ENCODE measurements at regions not wholly inside any gene's neighbourhood (a gene's known extent, or its start where the extent isn't known, plus 50 kb on each side); places are given as distances from the start of the nearest gene placed in this dataset.
"Not testable (repeated sequence)": the region's sequence is repeated elsewhere in the genome, so short reads cannot be mapped to it uniquely, and the experiment has no call there.

DNA sequence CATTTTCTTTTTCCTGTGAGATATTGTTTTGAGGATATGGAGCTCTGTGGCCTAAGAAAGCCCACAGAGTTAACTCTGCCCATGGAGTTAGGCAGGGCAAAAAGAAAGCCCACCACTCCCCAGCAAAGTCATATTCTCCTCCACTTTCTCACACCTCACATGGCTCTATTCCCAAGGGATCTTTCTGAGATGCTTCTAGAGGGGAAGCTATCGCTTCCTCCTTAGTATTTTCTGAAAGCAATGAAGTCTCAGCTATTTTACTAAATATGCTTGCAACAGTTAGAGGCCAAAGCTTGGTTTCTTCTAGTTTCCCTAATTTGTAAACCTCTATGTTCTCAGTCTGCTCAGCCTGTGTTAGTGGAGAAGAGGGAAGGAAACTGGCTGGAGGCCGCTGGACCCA lies 80.3 kb upstream of the EOMES start:
- no peak for TF ChIP-seq ZNF274 (IDR thresholded peaks at IDR 0.05; ENCODE audit: low read depth, low read length)
- no peak overlapping the region for H3K9ac ChIP-seq (ENCODE audit: insufficient read length, low read depth)
- H3K27me3 ChIP-seq (ENCODE audit: insufficient read depth, insufficient read length) = no peaks in the 10 kb centered on the region

GRCh38 chr3:27802849-27803248 lies 80.7 kb upstream of the EOMES start:
- no peaks in the 10 kb centered on the region for H3K4me1 ChIP-seq (ENCODE audit: insufficient read depth, insufficient read length)
- no peaks in the 10 kb centered on the region for H3K9me3 ChIP-seq (ENCODE audit: insufficient read depth, low read length)
- no peak for DNase-seq (ENCODE audit: low read depth, low spot score)
- no peaks in the 10 kb centered on the region for H3K36me3 ChIP-seq (ENCODE audit: insufficient read depth, insufficient read length, low read length)
- no peak for TF ChIP-seq ZNF274 (IDR thresholded peaks at IDR 0.05; ENCODE audit: low read depth, low read length)
- no peak for TF ChIP-seq SUZ12 (IDR thresholded peaks at IDR 0.05; ENCODE audit: extremely low read depth, insufficient read depth, insufficient read length)
- TF ChIP-seq YY1 (IDR thresholded peaks at IDR 0.05; ENCODE audit: insufficient read depth, insufficient read length) = no peak
- no peaks in the 10 kb centered on the region for H3K27me3 ChIP-seq (ENCODE audit: insufficient read depth, insufficient read length)
- no peak overlapping the region for H3K9ac ChIP-seq (ENCODE audit: insufficient read length, low read depth)
- no peak overlapping the region for H3K4me3 ChIP-seq (ENCODE audit: insufficient read length, low read depth)

More for the DNA sequence above, 80.3 kb upstream of the EOMES start:
- no peaks in the 10 kb centered on the region for H3K36me3 ChIP-seq (ENCODE audit: insufficient read depth, insufficient read length, low read length)
- no peaks in the 10 kb centered on the region for H3K9me3 ChIP-seq (ENCODE audit: insufficient read depth, low read length)
- no peaks in the 10 kb centered on the region for H3K4me1 ChIP-seq (ENCODE audit: insufficient read depth, insufficient read length)
- no peak for DNase-seq (ENCODE audit: low read depth, low spot score)
- H3K4me3 ChIP-seq (ENCODE audit: insufficient read length, low read depth) = no peak overlapping the region

DNA sequence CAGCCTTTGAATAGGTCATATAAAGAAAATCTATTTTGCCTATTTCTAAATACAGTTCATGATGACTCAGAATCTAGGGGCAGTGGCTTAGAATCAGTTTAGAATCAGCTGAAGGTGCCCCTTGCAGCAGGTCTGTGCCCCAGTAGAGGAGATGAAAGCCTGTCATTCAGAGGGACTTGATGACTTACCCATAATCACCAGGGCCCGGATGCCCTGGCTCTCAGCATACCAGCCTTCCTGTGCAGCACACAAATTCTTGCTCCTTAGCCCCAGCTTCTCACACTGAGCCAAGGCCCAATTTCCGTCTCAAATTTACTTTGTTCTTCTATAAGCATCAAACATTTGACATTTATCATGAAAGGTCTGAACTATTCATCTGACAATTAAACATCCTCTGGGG lies 83.2 kb upstream of the EOMES start:
- Histone ChIP-seq H3K9me3 (ENCODE audit: insufficient read depth, low read length) (no peaks in the 10 kb centered on the region), H3K4me1 (ENCODE audit: insufficient read depth, insufficient read length) (no peaks in the 10 kb centered on the region), H3K4me3 (ENCODE audit: insufficient read length, low read depth) (no peak overlapping the region), H3K36me3 (ENCODE audit: insufficient read depth, insufficient read length, low read length) (no peaks in the 10 kb centered on the region), H3K9ac (ENCODE audit: insufficient read length, low read depth) (no peak overlapping the region), H3K27me3 (ENCODE audit: insufficient read depth, insufficient read length) (no peaks in the 10 kb centered on the region)
- TF ChIP-seq ZNF274 (IDR thresholded peaks at IDR 0.05; ENCODE audit: low read depth, low read length) = no peak
- TF ChIP-seq SUZ12 (IDR thresholded peaks at IDR 0.05; ENCODE audit: extremely low read depth, insufficient read depth, insufficient read length) = no peak
- TF ChIP-seq YY1 (IDR thresholded peaks at IDR 0.05; ENCODE audit: insufficient read depth, insufficient read length) = no peak
- DNase-seq (ENCODE audit: low read depth, low spot score) = no peak

DNA sequence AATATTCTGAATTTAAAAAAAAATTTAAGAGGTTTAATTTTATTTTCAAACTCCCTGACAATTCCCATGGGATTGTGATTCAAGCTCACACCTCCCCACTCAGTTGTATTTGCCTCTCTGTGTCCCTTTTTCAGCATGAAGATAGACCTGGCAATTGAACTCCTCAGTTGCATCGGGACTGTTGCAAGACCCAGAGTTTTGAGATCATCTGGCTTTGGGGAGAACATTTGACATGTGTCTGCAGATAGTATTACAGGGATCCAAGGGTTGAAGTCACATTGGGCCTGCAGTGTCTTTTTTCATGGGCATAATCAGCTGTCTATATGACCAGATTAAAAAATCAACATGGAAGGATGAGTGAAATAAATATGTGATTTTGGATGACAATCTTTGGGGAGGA lies 91.1 kb upstream of the EOMES start:
- no peaks in the 10 kb centered on the region for H3K36me3 ChIP-seq (ENCODE audit: insufficient read depth, insufficient read length, low read length)

GRCh38 chr3:27821609-27822008 lies 99.5 kb upstream of the EOMES start:
- not testable (repeated sequence) for DNase-seq (ENCODE audit: low read depth, low spot score); H3K27me3 ChIP-seq (ENCODE audit: insufficient read depth, insufficient read length); H3K4me1 ChIP-seq (ENCODE audit: insufficient read depth, insufficient read length); H3K9ac ChIP-seq (ENCODE audit: insufficient read length, low read depth)
- H3K4me3 ChIP-seq (ENCODE audit: insufficient read length, low read depth) = peak overlapping the region; percentile 17
- peaks cover 18% of the 10 kb centered on the region for H3K36me3 ChIP-seq (ENCODE audit: insufficient read depth, insufficient read length, low read length)
- peaks cover 13% of the 10 kb centered on the region; the same call in 1 of the 2 replicates for H3K9me3 ChIP-seq (ENCODE audit: insufficient read depth, low read length)

More for the DNA sequence above, 91.1 kb upstream of the EOMES start:
- no peak overlapping the region for H3K4me3 ChIP-seq (ENCODE audit: insufficient read length, low read depth)
- H3K4me1 ChIP-seq (ENCODE audit: insufficient read depth, insufficient read length) = no peaks in the 10 kb centered on the region
- no peak overlapping the region for H3K9ac ChIP-seq (ENCODE audit: insufficient read length, low read depth)
- no peaks in the 10 kb centered on the region for H3K27me3 ChIP-seq (ENCODE audit: insufficient read depth, insufficient read length)
- DNase-seq (ENCODE audit: low read depth, low spot score) = no peak
- H3K9me3 ChIP-seq (ENCODE audit: insufficient read depth, low read length) = no peaks in the 10 kb centered on the region
- TF ChIP-seq ZNF274 (IDR thresholded peaks at IDR 0.05; ENCODE audit: low read depth, low read length) (no peak), SUZ12 (IDR thresholded peaks at IDR 0.05; ENCODE audit: extremely low read depth, insufficient read depth, insufficient read length) (no peak), YY1 (IDR thresholded peaks at IDR 0.05; ENCODE audit: insufficient read depth, insufficient read length) (no peak)

DNA sequence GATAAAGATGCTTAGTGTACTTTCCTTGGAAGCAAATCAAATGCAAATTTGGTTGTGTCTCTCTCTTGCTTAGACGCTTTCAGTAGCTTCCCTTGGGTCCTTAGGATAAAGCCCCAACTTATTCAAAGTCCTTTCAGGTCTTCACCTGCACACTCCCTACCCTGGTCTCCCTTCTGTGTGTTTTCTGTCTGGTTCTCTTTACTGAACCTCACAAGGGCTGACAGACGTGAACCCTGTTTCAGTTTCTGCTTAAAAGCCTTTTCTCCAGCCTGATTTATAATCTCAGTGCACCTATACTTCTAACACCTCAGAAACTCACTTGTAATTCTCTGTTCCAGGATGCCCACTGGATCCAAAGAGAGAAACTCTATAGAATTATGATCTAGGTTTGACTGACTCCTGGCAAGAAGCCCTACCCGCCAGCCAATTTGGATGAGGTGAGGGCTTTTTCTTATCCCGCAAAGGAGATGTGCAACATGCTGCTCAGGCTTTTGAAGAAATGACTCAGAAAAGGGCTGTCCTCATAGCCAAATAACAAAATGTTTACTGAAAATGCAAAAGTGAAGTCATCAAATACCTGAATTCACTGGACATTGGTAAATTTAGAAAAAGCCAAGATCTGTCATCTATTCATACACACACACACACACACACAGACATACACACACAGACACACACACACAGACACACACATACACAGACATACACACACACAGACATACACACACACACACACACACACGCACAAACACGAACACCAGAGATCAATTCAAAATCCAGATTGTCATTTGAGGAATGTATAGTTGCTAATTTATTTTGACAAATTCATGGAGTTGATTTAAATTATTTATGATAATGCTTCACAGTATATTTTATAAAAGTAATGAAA lies 102.4 kb upstream of the EOMES start:
- no peaks in the 10 kb centered on the region for H3K27me3 ChIP-seq (ENCODE audit: insufficient read depth, insufficient read length)
- H3K9me3 ChIP-seq (ENCODE audit: insufficient read depth, low read length) = peaks cover 13% of the 10 kb centered on the region; the same call in 1 of the 2 replicates
- H3K36me3 ChIP-seq (ENCODE audit: insufficient read depth, insufficient read length, low read length) = peaks cover 31% of the 10 kb centered on the region
- no peak overlapping the region for H3K4me3 ChIP-seq (ENCODE audit: insufficient read length, low read depth)
- H3K9ac ChIP-seq (ENCODE audit: insufficient read length, low read depth) = no peak overlapping the region
- TF ChIP-seq SUZ12 (IDR thresholded peaks at IDR 0.05; ENCODE audit: extremely low read depth, insufficient read depth, insufficient read length) (no peak), ZNF274 (IDR thresholded peaks at IDR 0.05; ENCODE audit: low read depth, low read length) (no peak), YY1 (IDR thresholded peaks at IDR 0.05; ENCODE audit: insufficient read depth, insufficient read length) (no peak)
- no peaks in the 10 kb centered on the region for H3K4me1 ChIP-seq (ENCODE audit: insufficient read depth, insufficient read length)
- DNase-seq (ENCODE audit: low read depth, low spot score) = no peak

DNA sequence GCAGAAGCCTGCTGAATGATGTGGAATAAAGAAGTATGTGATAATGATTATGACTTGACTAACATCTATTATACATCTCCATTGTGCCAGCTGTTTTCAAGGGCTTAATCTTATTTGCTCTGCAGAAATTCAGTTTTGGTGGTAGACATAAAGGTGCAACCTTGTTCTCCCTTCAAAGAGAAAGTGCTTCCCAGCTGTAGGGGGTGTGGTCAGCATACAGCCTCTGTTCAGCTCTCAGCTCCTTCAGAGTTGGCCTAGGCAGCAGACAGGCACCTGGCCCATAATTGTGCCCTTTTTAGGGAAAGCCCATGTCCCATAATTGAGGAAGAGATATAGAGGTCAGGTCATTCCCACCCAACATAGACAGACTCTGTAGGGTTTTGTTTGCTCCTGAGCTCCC lies 104.3 kb upstream of the EOMES start:
- Histone ChIP-seq H3K36me3 (ENCODE audit: insufficient read depth, insufficient read length, low read length) (peaks cover 38% of the 10 kb centered on the region), H3K9ac (ENCODE audit: insufficient read length, low read depth) (no peak overlapping the region), H3K9me3 (ENCODE audit: insufficient read depth, low read length) (peaks cover 20% of the 10 kb centered on the region), H3K27me3 (ENCODE audit: insufficient read depth, insufficient read length) (no peaks in the 10 kb centered on the region), H3K4me1 (ENCODE audit: insufficient read depth, insufficient read length) (no peaks in the 10 kb centered on the region), H3K4me3 (ENCODE audit: insufficient read length, low read depth) (no peak overlapping the region)
- no peak for DNase-seq (ENCODE audit: low read depth, low spot score)
- no peak for TF ChIP-seq ZNF274 (IDR thresholded peaks at IDR 0.05; ENCODE audit: low read depth, low read length)
- TF ChIP-seq YY1 (IDR thresholded peaks at IDR 0.05; ENCODE audit: insufficient read depth, insufficient read length) = no peak
- no peak for TF ChIP-seq SUZ12 (IDR thresholded peaks at IDR 0.05; ENCODE audit: extremely low read depth, insufficient read depth, insufficient read length)

Measured in NT2/D1 (cell line).